ENCODE measurements at regions not wholly inside any gene's neighbourhood (a gene's known extent, or its start where the extent isn't known, plus 50 kb on each side); places are given as distances from the start of the nearest gene placed in this dataset.
"Not testable (repeated sequence)": the region's sequence is repeated elsewhere in the genome, so short reads cannot be mapped to it uniquely, and the experiment has no call there.

- FAIRE-seq = no peak
- H3K9me3 Mint-ChIP-seq (ENCODE audit: unreplicated experiment) = no peaks in the 10 kb centered on the region
- H3K27ac Mint-ChIP-seq (ENCODE audit: unreplicated experiment) = no peak overlapping the region
- H3K4me1 Mint-ChIP-seq (ENCODE audit: low read depth, unreplicated experiment) = no peaks in the 10 kb centered on the region
- Histone ChIP-seq H3K36me3 (ENCODE audit: insufficient read depth, low read length) (no peaks in the 10 kb centered on the region), H3K27ac (ENCODE audit: low read depth, low read length) (no peak overlapping the region), H3K79me2 (ENCODE audit: insufficient read depth, low read length) (no peaks in the 10 kb centered on the region), H4K20me1 (ENCODE audit: insufficient read depth, low read length) (no peaks in the 10 kb centered on the region), H2AFZ (ENCODE audit: low read depth, low read length) (peak overlapping the region; percentile 63), H3K9me3 (ENCODE audit: insufficient read depth, low read depth, low read length) (no peaks in the 10 kb centered on the region), H3K4me1 (ENCODE audit: insufficient read depth, low read length) (no peaks in the 10 kb centered on the region), H3K4me2 (ENCODE audit: low read length) (no peak overlapping the region), H3K4me3 (ENCODE audit: insufficient read depth, low read depth, low read length) (no peak overlapping the region), H3K9ac (ENCODE audit: low read length) (no peak overlapping the region), H3K27me3 (ENCODE audit: insufficient read depth, low read length) (no peaks in the 10 kb centered on the region)
- TF ChIP-seq EZH2 (IDR thresholded peaks at IDR 0.05; ENCODE audit: insufficient read depth, low read length) (no peak), CTCF (IDR thresholded peaks at IDR 0.05; ENCODE audit: insufficient read depth, low read depth, low read length) (no peak)
- no peak overlapping the region for H3K4me3 Mint-ChIP-seq (ENCODE audit: unreplicated experiment)
- no peaks in the 10 kb centered on the region for H3K27me3 Mint-ChIP-seq (ENCODE audit: low read depth, unreplicated experiment)
- H3K36me3 Mint-ChIP-seq (ENCODE audit: low read depth, unreplicated experiment) = no peaks in the 10 kb centered on the region
- no peak for DNase-seq (ENCODE audit: low read depth)
Measured at GRCh38 chrX:41019041-41019392, 66.2 kb upstream of the USP9X start.

GRCh38 chrX:41022566-41022965 lies 62.7 kb upstream of the USP9X start:
- no peaks in the 10 kb centered on the region for H3K27me3 Mint-ChIP-seq (ENCODE audit: low read depth, unreplicated experiment)
- H2AFZ ChIP-seq (ENCODE audit: low read depth, low read length) = no peak overlapping the region
- DNase-seq (ENCODE audit: low read depth) (peak; percentile 39), FAIRE-seq (peak; percentile 98)
- no peak overlapping the region for H3K27ac Mint-ChIP-seq (ENCODE audit: unreplicated experiment)
- TF ChIP-seq EZH2 (IDR thresholded peaks at IDR 0.05; ENCODE audit: insufficient read depth, low read length) (no peak), CTCF (IDR thresholded peaks at IDR 0.05; ENCODE audit: insufficient read depth, low read depth, low read length) (no peak)
- peaks cover 6% of the 10 kb centered on the region for H3K4me1 Mint-ChIP-seq (ENCODE audit: low read depth, unreplicated experiment)
- H3K36me3 ChIP-seq (ENCODE audit: insufficient read depth, low read length) = no peaks in the 10 kb centered on the region
- no peak overlapping the region for H3K9ac ChIP-seq (ENCODE audit: low read length)
- no peaks in the 10 kb centered on the region for H3K9me3 Mint-ChIP-seq (ENCODE audit: unreplicated experiment)
- no peaks in the 10 kb centered on the region for H4K20me1 ChIP-seq (ENCODE audit: insufficient read depth, low read length)
- H3K4me1 ChIP-seq (ENCODE audit: insufficient read depth, low read length) = peaks cover 3% of the 10 kb centered on the region
- no peak overlapping the region for H3K4me2 ChIP-seq (ENCODE audit: low read length)
- H3K4me3 ChIP-seq (ENCODE audit: insufficient read depth, low read depth, low read length) = no peak overlapping the region
- no peak overlapping the region for H3K27ac ChIP-seq (ENCODE audit: low read depth, low read length)
- no peaks in the 10 kb centered on the region for H3K9me3 ChIP-seq (ENCODE audit: insufficient read depth, low read depth, low read length)
- no peaks in the 10 kb centered on the region for H3K27me3 ChIP-seq (ENCODE audit: insufficient read depth, low read length)
- no peaks in the 10 kb centered on the region for H3K36me3 Mint-ChIP-seq (ENCODE audit: low read depth, unreplicated experiment)
- no peaks in the 10 kb centered on the region for H3K79me2 ChIP-seq (ENCODE audit: insufficient read depth, low read length)
- H3K4me3 Mint-ChIP-seq (ENCODE audit: unreplicated experiment) = no peak overlapping the region

GRCh38 chrX:41023098-41023497 lies 62.1 kb upstream of the USP9X start:
- no peak for FAIRE-seq
- H3K4me3 Mint-ChIP-seq (ENCODE audit: unreplicated experiment) = no peak overlapping the region

GRCh38 chrX:41024335-41024734 lies 60.9 kb upstream of the USP9X start:
- not testable (repeated sequence) for H3K27ac ChIP-seq (ENCODE audit: low read depth, low read length); H3K4me1 Mint-ChIP-seq (ENCODE audit: low read depth, unreplicated experiment); H3K4me1 ChIP-seq (ENCODE audit: insufficient read depth, low read length); H3K9ac ChIP-seq (ENCODE audit: low read length); FAIRE-seq; H3K27me3 ChIP-seq (ENCODE audit: insufficient read depth, low read length); H3K4me3 Mint-ChIP-seq (ENCODE audit: unreplicated experiment); H3K4me2 ChIP-seq (ENCODE audit: low read length); H2AFZ ChIP-seq (ENCODE audit: low read depth, low read length); H3K27me3 Mint-ChIP-seq (ENCODE audit: low read depth, unreplicated experiment); H4K20me1 ChIP-seq (ENCODE audit: insufficient read depth, low read length); DNase-seq (ENCODE audit: low read depth); H3K9me3 ChIP-seq (ENCODE audit: insufficient read depth, low read depth, low read length); H3K36me3 ChIP-seq (ENCODE audit: insufficient read depth, low read length); H3K79me2 ChIP-seq (ENCODE audit: insufficient read depth, low read length); H3K36me3 Mint-ChIP-seq (ENCODE audit: low read depth, unreplicated experiment); H3K9me3 Mint-ChIP-seq (ENCODE audit: unreplicated experiment); H3K27ac Mint-ChIP-seq (ENCODE audit: unreplicated experiment); H3K4me3 ChIP-seq (ENCODE audit: insufficient read depth, low read depth, low read length)

More at GRCh38 chrX:41023098-41023497, 62.1 kb upstream of the USP9X start:
- no peak overlapping the region for H3K4me3 ChIP-seq (ENCODE audit: insufficient read depth, low read depth, low read length)
- H3K36me3 ChIP-seq (ENCODE audit: insufficient read depth, low read length) = no peaks in the 10 kb centered on the region
- H3K9me3 Mint-ChIP-seq (ENCODE audit: unreplicated experiment) = no peaks in the 10 kb centered on the region
- no peak overlapping the region for H3K27ac ChIP-seq (ENCODE audit: low read depth, low read length)
- no peak overlapping the region for H2AFZ ChIP-seq (ENCODE audit: low read depth, low read length)
- H3K27me3 Mint-ChIP-seq (ENCODE audit: low read depth, unreplicated experiment) = no peaks in the 10 kb centered on the region
- no peaks in the 10 kb centered on the region for H3K9me3 ChIP-seq (ENCODE audit: insufficient read depth, low read depth, low read length)
- H3K36me3 Mint-ChIP-seq (ENCODE audit: low read depth, unreplicated experiment) = no peaks in the 10 kb centered on the region
- H3K4me2 ChIP-seq (ENCODE audit: low read length) = no peak overlapping the region
- no peaks in the 10 kb centered on the region for H3K79me2 ChIP-seq (ENCODE audit: insufficient read depth, low read length)
- no peak for DNase-seq (ENCODE audit: low read depth)
- H3K4me1 ChIP-seq (ENCODE audit: insufficient read depth, low read length) = peaks cover 3% of the 10 kb centered on the region
- no peaks in the 10 kb centered on the region for H3K27me3 ChIP-seq (ENCODE audit: insufficient read depth, low read length)
- no peak overlapping the region for H3K27ac Mint-ChIP-seq (ENCODE audit: unreplicated experiment)
- peaks cover 6% of the 10 kb centered on the region for H3K4me1 Mint-ChIP-seq (ENCODE audit: low read depth, unreplicated experiment)
- no peak for TF ChIP-seq CTCF (IDR thresholded peaks at IDR 0.05; ENCODE audit: insufficient read depth, low read depth, low read length)
- no peak for TF ChIP-seq EZH2 (IDR thresholded peaks at IDR 0.05; ENCODE audit: insufficient read depth, low read length)
- no peaks in the 10 kb centered on the region for H4K20me1 ChIP-seq (ENCODE audit: insufficient read depth, low read length)
- no peak overlapping the region for H3K9ac ChIP-seq (ENCODE audit: low read length)
